SK-N-SH treated with all-trans-retinoic acid at 6 μM for 48 hours (cell line): ENCODE measurements at regions not wholly inside any gene's neighbourhood (a gene's known extent, or its start where the extent isn't known, plus 50 kb on each side); places are given as distances from the start of the nearest gene placed in this dataset.

Source experiments
- ATAC-seq: fragments of 200-7000 bp; cut with Tn5 transposase; 3 replicates; pipeline ENCODE4 v1.9.1; 2020; ENCODE audit warnings: mild to moderate bottlenecking, moderate library complexity
- ARNTL ChIP-seq: fragments of 450-650 bp; formaldehyde crosslinking; IDR thresholded peaks from 2 replicates; pipeline ENCODE4 v1.5.0; 2020; ENCODE audit warnings: low read depth, mild to moderate bottlenecking, moderate library complexity, borderline replicate concordance
- ESRRG ChIP-seq: fragments of 250-450 bp; sonication (Bioruptor Pico); IDR thresholded peaks from 2 replicates; pipeline ENCODE4 v1.6.1; 2021; ENCODE audit warnings: mild to moderate bottlenecking
- GLIS3 ChIP-seq: fragments of 250-450 bp; sonication (Bioruptor Pico); IDR thresholded peaks from 2 replicates; pipeline ENCODE4 v1.5.0; 2020; ENCODE audit warnings: mild to moderate bottlenecking, moderate library complexity
- ISL1 ChIP-seq: fragments of 250-450 bp; sonication (Bioruptor Pico); IDR thresholded peaks from 2 replicates; pipeline ENCODE4 v2.1.2; 2022; ENCODE audit warnings: mild to moderate bottlenecking, moderate library complexity
- OSR1 ChIP-seq: fragments of 250-450 bp; sonication (Bioruptor Pico); IDR thresholded peaks from 2 replicates; pipeline ENCODE4 v1.8.0; 2022; ENCODE audit warnings: moderate library complexity, mild to moderate bottlenecking, inconsistent platforms
- PPARA ChIP-seq: fragments of 250-450 bp; sonication (Bioruptor Pico); IDR thresholded peaks from 2 replicates; pipeline ENCODE4 v1.5.0; 2020; ENCODE audit warnings: mild to moderate bottlenecking, borderline replicate concordance
- TCF4 ChIP-seq: fragments of 250-450 bp; sonication (Bioruptor Pico); IDR thresholded peaks from 2 replicates; pipeline ENCODE4 v1.8.0; 2021; ENCODE audit warnings: mild to moderate bottlenecking, moderate library complexity, borderline replicate concordance
- TOX ChIP-seq: fragments of 250-450 bp; sonication (Bioruptor Pico); IDR thresholded peaks from 2 replicates; pipeline ENCODE4 v1.8.0; 2021; ENCODE audit warnings: mild to moderate bottlenecking, moderate library complexity, borderline replicate concordance
- ZC3H10 ChIP-seq: fragments of 250-450 bp; sonication (Bioruptor Pico); IDR thresholded peaks from 2 replicates; pipeline ENCODE4 v1.5.1; 2021; ENCODE audit warnings: mild to moderate bottlenecking, moderate library complexity
- ZFP30 ChIP-seq: fragments of 450-650 bp; formaldehyde crosslinking; IDR thresholded peaks from 2 replicates; pipeline ENCODE4 v1.5.0; 2022; ENCODE audit warnings: mild to moderate bottlenecking, moderate library complexity
- ZNF565 ChIP-seq: fragments of 450-650 bp; formaldehyde crosslinking; conservative IDR thresholded peaks from 2 replicates; pipeline ENCODE4 v1.5.0; 2020; ENCODE audit warnings: low read depth, mild to moderate bottlenecking, moderate library complexity
- ZNF8 ChIP-seq: fragments of 450-650 bp; formaldehyde crosslinking; IDR thresholded peaks from 2 replicates; pipeline ENCODE4 v1.5.0; 2020; ENCODE audit warnings: mild to moderate bottlenecking, moderate library complexity
- TF ChIP-seq, protein P1 (sequence below): fragments of 250-450 bp; sonication (Bioruptor Pico); IDR thresholded peaks from 2 replicates; pipeline ENCODE4 v1.5.1; 2021; ENCODE audit warnings: mild to moderate bottlenecking, moderate library complexity
- TF ChIP-seq, protein P2 (sequence below): fragments of 250-450 bp; sonication (Bioruptor Pico); IDR thresholded peaks from 2 replicates; pipeline ENCODE4 v1.5.0; 2020; ENCODE audit warnings: mild to moderate bottlenecking, moderate library complexity
- TF ChIP-seq, protein P3 (sequence below): fragments of 250-450 bp; sonication (Bioruptor Pico); IDR thresholded peaks from 2 replicates; pipeline ENCODE4 v1.8.0; 2020; ENCODE audit warnings: mild to moderate bottlenecking, moderate library complexity, borderline replicate concordance
- TF ChIP-seq, protein P4 (sequence below): fragments of 250-450 bp; sonication (Bioruptor Pico); IDR thresholded peaks from 2 replicates; pipeline ENCODE4 v1.8.0; 2021; ENCODE audit warnings: low read depth, mild to moderate bottlenecking, moderate library complexity, borderline replicate concordance

DNA sequence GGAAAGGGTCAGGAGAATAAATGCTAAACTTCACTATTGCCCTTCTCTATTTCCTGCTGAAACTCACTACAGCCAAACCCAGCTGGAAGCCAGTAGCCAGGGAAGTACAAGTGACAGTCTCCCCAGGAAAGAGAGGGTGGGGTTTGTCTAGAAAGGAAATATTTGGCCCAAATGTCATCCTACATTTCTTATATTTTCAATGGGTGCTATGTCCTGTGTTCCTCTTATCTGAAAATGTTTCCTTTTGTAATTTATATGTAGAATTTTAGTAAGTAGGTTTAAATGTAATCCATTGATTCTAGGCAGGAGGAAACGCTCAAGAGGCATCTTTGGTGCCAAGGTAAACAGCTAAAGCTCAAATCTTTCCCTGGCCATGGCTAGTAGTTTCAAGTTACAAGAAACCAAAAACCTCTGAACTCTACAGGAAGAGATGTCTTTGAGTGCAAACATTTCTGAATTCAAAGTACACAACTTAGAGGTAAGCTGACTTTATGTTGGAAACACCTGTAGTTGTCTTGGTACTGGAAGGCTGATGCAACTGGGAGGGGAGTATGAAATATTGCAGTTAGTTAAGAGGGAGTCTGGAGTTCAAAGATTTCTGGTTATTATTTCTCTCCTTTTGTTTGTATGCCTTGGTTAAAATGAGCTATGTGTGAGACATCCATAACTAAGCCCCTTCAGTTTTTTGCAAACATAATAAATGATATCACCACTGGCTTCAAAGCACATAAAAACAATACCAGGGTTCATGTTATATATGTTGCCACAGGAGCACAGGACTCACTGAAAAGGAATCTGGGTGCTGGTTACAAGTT, 356.1 kb upstream of the ZC3H15 start (continued):
- TF ChIP-seq, protein P1, sequence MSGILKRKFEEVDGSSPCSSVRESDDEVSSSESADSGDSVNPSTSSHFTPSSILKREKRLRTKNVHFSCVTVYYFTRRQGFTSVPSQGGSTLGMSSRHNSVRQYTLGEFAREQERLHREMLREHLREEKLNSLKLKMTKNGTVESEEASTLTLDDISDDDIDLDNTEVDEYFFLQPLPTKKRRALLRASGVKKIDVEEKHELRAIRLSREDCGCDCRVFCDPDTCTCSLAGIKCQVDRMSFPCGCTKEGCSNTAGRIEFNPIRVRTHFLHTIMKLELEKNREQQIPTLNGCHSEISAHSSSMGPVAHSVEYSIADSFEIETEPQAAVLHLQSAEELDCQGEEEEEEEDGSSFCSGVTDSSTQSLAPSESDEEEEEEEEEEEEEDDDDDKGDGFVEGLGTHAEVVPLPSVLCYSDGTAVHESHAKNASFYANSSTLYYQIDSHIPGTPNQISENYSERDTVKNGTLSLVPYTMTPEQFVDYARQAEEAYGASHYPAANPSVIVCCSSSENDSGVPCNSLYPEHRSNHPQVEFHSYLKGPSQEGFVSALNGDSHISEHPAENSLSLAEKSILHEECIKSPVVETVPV: no peak
- no peak for TF ChIP-seq ZFP30
- TF ChIP-seq, protein P2, sequence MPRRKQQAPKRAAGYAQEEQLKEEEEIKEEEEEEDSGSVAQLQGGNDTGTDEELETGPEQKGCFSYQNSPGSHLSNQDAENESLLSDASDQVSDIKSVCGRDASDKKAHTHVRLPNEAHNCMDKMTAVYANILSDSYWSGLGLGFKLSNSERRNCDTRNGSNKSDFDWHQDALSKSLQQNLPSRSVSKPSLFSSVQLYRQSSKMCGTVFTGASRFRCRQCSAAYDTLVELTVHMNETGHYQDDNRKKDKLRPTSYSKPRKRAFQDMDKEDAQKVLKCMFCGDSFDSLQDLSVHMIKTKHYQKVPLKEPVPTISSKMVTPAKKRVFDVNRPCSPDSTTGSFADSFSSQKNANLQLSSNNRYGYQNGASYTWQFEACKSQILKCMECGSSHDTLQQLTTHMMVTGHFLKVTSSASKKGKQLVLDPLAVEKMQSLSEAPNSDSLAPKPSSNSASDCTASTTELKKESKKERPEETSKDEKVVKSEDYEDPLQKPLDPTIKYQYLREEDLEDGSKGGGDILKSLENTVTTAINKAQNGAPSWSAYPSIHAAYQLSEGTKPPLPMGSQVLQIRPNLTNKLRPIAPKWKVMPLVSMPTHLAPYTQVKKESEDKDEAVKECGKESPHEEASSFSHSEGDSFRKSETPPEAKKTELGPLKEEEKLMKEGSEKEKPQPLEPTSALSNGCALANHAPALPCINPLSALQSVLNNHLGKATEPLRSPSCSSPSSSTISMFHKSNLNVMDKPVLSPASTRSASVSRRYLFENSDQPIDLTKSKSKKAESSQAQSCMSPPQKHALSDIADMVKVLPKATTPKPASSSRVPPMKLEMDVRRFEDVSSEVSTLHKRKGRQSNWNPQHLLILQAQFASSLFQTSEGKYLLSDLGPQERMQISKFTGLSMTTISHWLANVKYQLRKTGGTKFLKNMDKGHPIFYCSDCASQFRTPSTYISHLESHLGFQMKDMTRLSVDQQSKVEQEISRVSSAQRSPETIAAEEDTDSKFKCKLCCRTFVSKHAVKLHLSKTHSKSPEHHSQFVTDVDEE (CRISPR knock-in tag): no peak
- no peak for TF ChIP-seq TCF4 (CRISPR knock-in tag)
- TF ChIP-seq ISL1 (CRISPR knock-in tag): no peak
- TF ChIP-seq OSR1: no peak
- TF ChIP-seq, all 23 proteins: peak for 0

DNA sequence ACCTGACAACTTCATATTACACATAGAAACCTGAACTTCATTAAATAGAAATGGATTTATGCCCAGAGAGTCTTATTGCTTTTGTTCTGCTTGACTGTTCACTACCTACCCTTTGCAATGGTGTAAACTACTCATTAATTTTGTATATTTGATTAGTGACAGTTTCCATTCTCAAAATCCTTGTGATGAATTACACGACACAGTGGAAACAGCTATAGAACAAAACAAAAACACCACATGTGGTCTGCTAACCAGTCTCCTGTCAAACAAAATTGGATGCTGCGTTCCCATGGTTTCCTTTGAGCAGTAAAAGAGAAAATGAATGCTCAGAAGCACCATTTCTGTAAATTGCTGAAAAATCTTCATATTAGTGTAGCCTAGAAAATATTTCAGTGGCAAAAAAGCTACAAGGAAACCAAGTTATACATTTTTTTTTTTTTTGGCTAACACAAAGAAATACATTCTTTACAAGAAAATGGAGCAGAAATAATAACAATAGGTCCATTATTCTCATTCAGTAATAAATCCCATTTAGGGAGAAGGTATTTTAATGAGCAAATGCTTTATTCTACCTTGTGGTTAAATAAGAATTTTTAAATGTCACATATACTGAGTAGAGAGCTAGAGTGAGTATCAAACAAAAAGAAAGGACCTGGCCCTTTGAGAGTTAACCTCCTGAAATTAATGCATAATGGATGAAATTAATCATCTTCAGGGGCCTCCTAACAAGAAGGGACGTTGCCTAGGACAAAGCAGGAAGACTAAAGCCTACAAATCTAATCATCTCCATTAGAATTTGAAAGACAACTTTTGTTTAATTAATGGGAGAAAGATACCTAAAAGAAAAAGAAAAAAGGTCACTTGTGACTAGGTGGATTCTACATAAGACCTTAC, 355.1 kb upstream of the ZC3H15 start:
- TF ChIP-seq ISL1 (CRISPR knock-in tag) (peak; percentile 84), PPARA (CRISPR knock-in tag) (no peak)
- TF ChIP-seq, protein P3, sequence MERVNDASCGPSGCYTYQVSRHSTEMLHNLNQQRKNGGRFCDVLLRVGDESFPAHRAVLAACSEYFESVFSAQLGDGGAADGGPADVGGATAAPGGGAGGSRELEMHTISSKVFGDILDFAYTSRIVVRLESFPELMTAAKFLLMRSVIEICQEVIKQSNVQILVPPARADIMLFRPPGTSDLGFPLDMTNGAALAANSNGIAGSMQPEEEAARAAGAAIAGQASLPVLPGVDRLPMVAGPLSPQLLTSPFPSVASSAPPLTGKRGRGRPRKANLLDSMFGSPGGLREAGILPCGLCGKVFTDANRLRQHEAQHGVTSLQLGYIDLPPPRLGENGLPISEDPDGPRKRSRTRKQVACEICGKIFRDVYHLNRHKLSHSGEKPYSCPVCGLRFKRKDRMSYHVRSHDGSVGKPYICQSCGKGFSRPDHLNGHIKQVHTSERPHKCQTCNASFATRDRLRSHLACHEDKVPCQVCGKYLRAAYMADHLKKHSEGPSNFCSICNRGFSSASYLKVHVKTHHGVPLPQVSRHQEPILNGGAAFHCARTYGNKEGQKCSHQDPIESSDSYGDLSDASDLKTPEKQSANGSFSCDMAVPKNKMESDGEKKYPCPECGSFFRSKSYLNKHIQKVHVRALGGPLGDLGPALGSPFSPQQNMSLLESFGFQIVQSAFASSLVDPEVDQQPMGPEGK: peak; percentile 72
- ATAC-seq: no peak; the same call in 2 of the 3 replicates

DNA sequence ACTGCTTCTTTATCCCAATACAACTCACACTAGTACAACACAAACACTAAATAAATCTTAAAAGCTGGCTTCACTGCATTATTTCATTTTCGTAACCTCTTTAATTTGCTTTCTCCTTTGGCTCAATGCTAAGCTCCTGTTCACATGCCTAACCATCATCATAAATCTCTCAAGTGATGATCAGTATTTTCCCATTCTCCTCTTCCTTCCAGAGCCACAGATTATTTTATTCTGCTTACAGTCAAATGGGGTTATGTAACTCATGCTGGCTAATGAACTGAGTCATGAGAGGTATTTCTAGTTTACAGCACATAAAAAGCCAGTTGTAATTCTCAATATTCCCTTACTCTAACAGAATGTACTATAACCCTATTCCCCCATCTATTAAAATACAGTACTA, 350.4 kb upstream of the ZC3H15 start:
- TF ChIP-seq, protein P2 (CRISPR knock-in tag): no peak
- TF ChIP-seq ISL1 (CRISPR knock-in tag): peak; percentile 54
- no peak for TF ChIP-seq ARNTL
- no peak for TF ChIP-seq ESRRG (CRISPR knock-in tag)
- TF ChIP-seq, protein P3: no peak
- peak; percentile 19; the same call in 1 of the 2 replicates for TF ChIP-seq ZC3H10
- no peak for TF ChIP-seq GLIS3 (CRISPR knock-in tag)
- no peak for TF ChIP-seq ZFP30
- ATAC-seq: no peak

DNA sequence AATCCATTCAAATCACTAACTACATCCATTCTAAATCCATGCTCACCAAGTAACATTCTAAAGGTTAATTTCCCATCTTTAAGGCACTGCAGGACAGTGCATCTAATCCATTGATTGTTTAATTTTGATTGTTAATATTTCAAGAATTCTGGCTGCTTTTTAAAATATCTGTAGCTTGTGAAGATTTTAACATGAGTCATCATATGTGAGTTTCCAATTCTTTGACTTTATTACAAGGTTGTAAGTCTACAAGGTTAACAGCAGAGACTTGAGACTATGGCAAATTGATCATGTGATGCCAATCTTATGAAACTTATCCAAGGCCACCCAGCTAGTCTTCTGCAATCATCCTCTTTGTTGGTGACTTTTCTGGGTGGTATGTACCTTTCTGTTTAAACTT, 349.2 kb upstream of the ZC3H15 start:
- TF ChIP-seq ZNF565 (CRISPR knock-in tag) (no peak), TCF4 (CRISPR knock-in tag) (no peak), TOX (CRISPR knock-in tag) (no peak), ZNF8 (no peak), ISL1 (CRISPR knock-in tag) (no peak)
- TF ChIP-seq, protein P4, sequence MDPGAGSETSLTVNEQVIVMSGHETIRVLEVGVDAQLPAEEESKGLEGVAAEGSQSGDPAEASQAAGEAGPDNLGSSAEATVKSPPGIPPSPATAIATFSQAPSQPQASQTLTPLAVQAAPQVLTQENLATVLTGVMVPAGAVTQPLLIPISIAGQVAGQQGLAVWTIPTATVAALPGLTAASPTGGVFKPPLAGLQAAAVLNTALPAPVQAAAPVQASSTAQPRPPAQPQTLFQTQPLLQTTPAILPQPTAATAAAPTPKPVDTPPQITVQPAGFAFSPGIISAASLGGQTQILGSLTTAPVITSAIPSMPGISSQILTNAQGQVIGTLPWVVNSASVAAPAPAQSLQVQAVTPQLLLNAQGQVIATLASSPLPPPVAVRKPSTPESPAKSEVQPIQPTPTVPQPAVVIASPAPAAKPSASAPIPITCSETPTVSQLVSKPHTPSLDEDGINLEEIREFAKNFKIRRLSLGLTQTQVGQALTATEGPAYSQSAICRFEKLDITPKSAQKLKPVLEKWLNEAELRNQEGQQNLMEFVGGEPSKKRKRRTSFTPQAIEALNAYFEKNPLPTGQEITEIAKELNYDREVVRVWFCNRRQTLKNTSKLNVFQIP (CRISPR knock-in tag): no peak
- TF ChIP-seq, protein P3: no peak
- no peak for ATAC-seq
